Glutamatergic neuron (in vitro differentiated cells): ENCODE measurements at regions not wholly inside any gene's neighbourhood (a gene's known extent, or its start where the extent isn't known, plus 50 kb on each side); places are given as distances from the start of the nearest gene placed in this dataset.
"Not testable (repeated sequence)": the region's sequence is repeated elsewhere in the genome, so short reads cannot be mapped to it uniquely, and the experiment has no call there.

Experiments used
- DNase-seq: peaks from one replicate; pipeline ENCODE4 v3.0.0; 2022
- H3K27ac Mint-ChIP-seq: one replicate; pipeline ENCODE4 v1.8.0; 2020; ENCODE audit warnings: mild to moderate bottlenecking, mixed read lengths, inconsistent platforms; ENCODE audit not compliant: unreplicated experiment
- H3K27me3 Mint-ChIP-seq: one replicate; pipeline ENCODE4 v1.8.0; 2020; ENCODE audit warnings: mild to moderate bottlenecking, moderate library complexity, mixed read lengths, inconsistent platforms; ENCODE audit not compliant: unreplicated experiment
- H3K36me3 Mint-ChIP-seq: one replicate; pipeline ENCODE4 v1.8.0; 2020; ENCODE audit warnings: mild to moderate bottlenecking, mixed read lengths, inconsistent platforms; ENCODE audit not compliant: unreplicated experiment
- H3K4me1 Mint-ChIP-seq: one replicate; pipeline ENCODE4 v1.8.0; 2020; ENCODE audit warnings: mild to moderate bottlenecking, low read depth, mixed read lengths, inconsistent platforms; ENCODE audit not compliant: unreplicated experiment
- H3K4me3 Mint-ChIP-seq: one replicate; pipeline ENCODE4 v1.8.0; 2020; ENCODE audit warnings: mild to moderate bottlenecking, mixed read lengths, inconsistent platforms; ENCODE audit not compliant: unreplicated experiment
- H3K9me3 Mint-ChIP-seq: one replicate; pipeline ENCODE4 v1.8.0; 2020; ENCODE audit warnings: mild to moderate bottlenecking, moderate library complexity, mixed read lengths, inconsistent platforms; ENCODE audit not compliant: unreplicated experiment
- CTCF ChIP-seq: fragments of 200-600 bp; sonication (generic); IDR thresholded peaks from one replicate; pipeline ENCODE4 v1.5.0; 2021; ENCODE audit not compliant: partially characterized antibody, unreplicated experiment

GRCh38 chr4:167906851-167907250 is 185.5 kb upstream of the ANXA10 start:
- Mint-ChIP-seq H3K27ac (no peak overlapping the region), H3K4me3 (no peak overlapping the region), H3K36me3 (no peaks in the 10 kb centered on the region), H3K9me3 (no peaks in the 10 kb centered on the region), H3K4me1 (no peaks in the 10 kb centered on the region), H3K27me3 (no peaks in the 10 kb centered on the region)
- no peak for TF ChIP-seq CTCF
- no peak for DNase-seq

GRCh38 chr4:167908816-167909215 is 183.5 kb upstream of the ANXA10 start:
- Mint-ChIP-seq H3K9me3 (peaks cover 2% of the 10 kb centered on the region), H3K4me1 (no peaks in the 10 kb centered on the region), H3K36me3 (no peaks in the 10 kb centered on the region), H3K27me3 (no peaks in the 10 kb centered on the region), H3K27ac (no peak overlapping the region), H3K4me3 (no peak overlapping the region)
- DNase-seq = no peak
- TF ChIP-seq CTCF = no peak

- not testable (repeated sequence) for DNase-seq, H3K27ac Mint-ChIP-seq, H3K36me3 Mint-ChIP-seq, H3K4me3 Mint-ChIP-seq, H3K4me1 Mint-ChIP-seq, H3K27me3 Mint-ChIP-seq, H3K9me3 Mint-ChIP-seq
Measured at GRCh38 chr4:167912535-167912934, 179.8 kb upstream of the ANXA10 start.

- H3K27ac Mint-ChIP-seq = no peak overlapping the region
- no peak for TF ChIP-seq CTCF
- H3K4me1 Mint-ChIP-seq = no peaks in the 10 kb centered on the region
- peaks cover 14% of the 10 kb centered on the region for H3K36me3 Mint-ChIP-seq
- DNase-seq = no peak
- H3K4me3 Mint-ChIP-seq = no peak overlapping the region
- H3K27me3 Mint-ChIP-seq = no peaks in the 10 kb centered on the region
- H3K9me3 Mint-ChIP-seq = peaks cover 2% of the 10 kb centered on the region
Measured at GRCh38 chr4:167918077-167918476, 174.3 kb upstream of the ANXA10 start.

GRCh38 chr4:167930166-167930565 is 162.2 kb upstream of the ANXA10 start:
- H3K27me3 Mint-ChIP-seq = peaks cover 2% of the 10 kb centered on the region
- H3K36me3 Mint-ChIP-seq = no peaks in the 10 kb centered on the region
- no peak for DNase-seq
- H3K4me1 Mint-ChIP-seq = no peaks in the 10 kb centered on the region
- no peak for TF ChIP-seq CTCF
- H3K9me3 Mint-ChIP-seq = no peaks in the 10 kb centered on the region
- H3K27ac Mint-ChIP-seq = no peak overlapping the region
- H3K4me3 Mint-ChIP-seq = no peak overlapping the region

GRCh38 chr4:167934216-167934615 is 158.1 kb upstream of the ANXA10 start:
- Mint-ChIP-seq H3K4me3 (no peak overlapping the region), H3K9me3 (no peaks in the 10 kb centered on the region), H3K4me1 (no peaks in the 10 kb centered on the region), H3K27ac (no peak overlapping the region), H3K36me3 (no peaks in the 10 kb centered on the region), H3K27me3 (no peaks in the 10 kb centered on the region)
- TF ChIP-seq CTCF = no peak
- DNase-seq = no peak
